Trophoblast cell (in vitro differentiated cells and primary cell): ENCODE measurements at regions not wholly inside any gene's neighbourhood (a gene's known extent, or its start where the extent isn't known, plus 50 kb on each side); places are given as distances from the start of the nearest gene placed in this dataset.
"Not testable (repeated sequence)": the region's sequence is repeated elsewhere in the genome, so short reads cannot be mapped to it uniquely, and the experiment has no call there.

Source experiments
- DNase-seq, 2 donors: peaks; one replicate each; pipeline ENCODE4 v3.0.0-alpha.2; 2016
- H2AFZ ChIP-seq: 2 replicates; pipeline ENCODE4 v1.6.1; 2013; ENCODE audit warnings: low read length, moderate library complexity, mild to moderate bottlenecking; ENCODE audit not compliant: insufficient read depth, poor library complexity
- H2AK5ac ChIP-seq: 2 replicates; pipeline ENCODE4 v1.6.1; 2013; ENCODE audit warnings: mild to moderate bottlenecking, low read length
- H2BK120ac ChIP-seq: 2 replicates; pipeline ENCODE4 v1.6.1; 2013; ENCODE audit warnings: low read length, mild to moderate bottlenecking, moderate library complexity; ENCODE audit not compliant: insufficient read depth, poor library complexity
- H2BK12ac ChIP-seq: 2 replicates; pipeline ENCODE4 v1.6.1; 2013; ENCODE audit warnings: mild to moderate bottlenecking, low read length, moderate library complexity
- H2BK5ac ChIP-seq: 2 replicates; pipeline ENCODE4 v1.6.1; 2013; ENCODE audit warnings: low read length, low read depth, moderate library complexity, mild to moderate bottlenecking; ENCODE audit not compliant: poor library complexity
- H3K14ac ChIP-seq: 2 replicates; pipeline ENCODE4 v1.6.1; 2013; ENCODE audit warnings: mild to moderate bottlenecking, low read length
- H3K18ac ChIP-seq: 2 replicates; pipeline ENCODE4 v1.6.1; 2013; ENCODE audit warnings: mild to moderate bottlenecking, low read length
- H3K23ac ChIP-seq: 2 replicates; pipeline ENCODE4 v1.6.1; 2013; ENCODE audit warnings: low read length
- H3K27ac ChIP-seq: 2 replicates; pipeline ENCODE4 v1.5.1; 2013; ENCODE audit warnings: low read depth, mild to moderate bottlenecking, inconsistent platforms, low read length, moderate library complexity
- H3K27me3 ChIP-seq: 2 replicates; pipeline ENCODE4 v1.6.1; 2013; ENCODE audit warnings: inconsistent platforms, mild to moderate bottlenecking, low read length, moderate library complexity; ENCODE audit not compliant: insufficient read depth
- H3K36me3 ChIP-seq, 2 experiments: 1 replicate in 1 of 2; 2 replicates in 1 of 2; pipeline ENCODE4 v1.6.1; 2013; ENCODE audit warnings: low read length in 2 of 2, mild to moderate bottlenecking in 2 of 2, moderate library complexity in 1 of 2; ENCODE audit not compliant: insufficient read depth in 2 of 2, control insufficient read depth in 1 of 2
- H3K4ac ChIP-seq: 2 replicates; pipeline ENCODE4 v1.6.1; 2013; ENCODE audit warnings: low read depth, mild to moderate bottlenecking, low read length, moderate library complexity
- H3K4me1 ChIP-seq, 2 experiments: 1 replicate in 1 of 2; 2 replicates in 1 of 2; pipeline ENCODE4 v1.6.1; 2013; ENCODE audit warnings: low read length in 2 of 2, mild to moderate bottlenecking in 2 of 2, moderate library complexity in 1 of 2; ENCODE audit not compliant: insufficient read depth in 2 of 2, control insufficient read depth in 1 of 2
- H3K4me2 ChIP-seq: 2 replicates; pipeline ENCODE4 v1.6.1; 2013; ENCODE audit warnings: inconsistent platforms, mild to moderate bottlenecking, low read length, moderate library complexity
- H3K4me3 ChIP-seq: 2 replicates; pipeline ENCODE4 v1.5.1; 2013; ENCODE audit warnings: mild to moderate bottlenecking, low read depth, low read length, inconsistent platforms
- H3K79me1 ChIP-seq: one replicate; pipeline ENCODE4 v1.6.1; 2013; ENCODE audit warnings: low read length
- H3K79me2 ChIP-seq: 2 replicates; pipeline ENCODE4 v1.6.1; 2013; ENCODE audit warnings: low read length, mild to moderate bottlenecking; ENCODE audit not compliant: control insufficient read depth, insufficient read depth, poor library complexity
- H3K9ac ChIP-seq: 2 replicates; pipeline ENCODE4 v1.6.1; 2013; ENCODE audit warnings: mild to moderate bottlenecking, low read length
- H3K9me3 ChIP-seq: 2 replicates; pipeline ENCODE4 v1.6.1; 2013; ENCODE audit warnings: low read depth, mild to moderate bottlenecking, control low read depth, inconsistent platforms, low read length; ENCODE audit not compliant: insufficient read depth
- H4K12ac ChIP-seq: 2 replicates; pipeline ENCODE4 v1.6.1; 2013; ENCODE audit warnings: low read depth, mild to moderate bottlenecking, low read length, moderate library complexity
- H4K8ac ChIP-seq: 2 replicates; pipeline ENCODE4 v1.6.1; 2013; ENCODE audit warnings: low read depth, mild to moderate bottlenecking, low read length, moderate library complexity
- H4K91ac ChIP-seq: one replicate; pipeline ENCODE4 v1.6.1; 2013; ENCODE audit warnings: low read depth, mild to moderate bottlenecking, low read length, moderate library complexity
- WGBS: extraction: QIAGEN DNeasy Blood & Tissue Kit; methylation state at CpG from one replicate; pipeline ENCODE4 v1.1.7; 2013; ENCODE audit warnings: missing lambda C conversion rate; ENCODE audit not compliant: insufficient read length, insufficient coverage; ENCODE audit errors: extremely low coverage; 5-methylcytosine and 5-hydroxymethylcytosine counted together

DNA sequence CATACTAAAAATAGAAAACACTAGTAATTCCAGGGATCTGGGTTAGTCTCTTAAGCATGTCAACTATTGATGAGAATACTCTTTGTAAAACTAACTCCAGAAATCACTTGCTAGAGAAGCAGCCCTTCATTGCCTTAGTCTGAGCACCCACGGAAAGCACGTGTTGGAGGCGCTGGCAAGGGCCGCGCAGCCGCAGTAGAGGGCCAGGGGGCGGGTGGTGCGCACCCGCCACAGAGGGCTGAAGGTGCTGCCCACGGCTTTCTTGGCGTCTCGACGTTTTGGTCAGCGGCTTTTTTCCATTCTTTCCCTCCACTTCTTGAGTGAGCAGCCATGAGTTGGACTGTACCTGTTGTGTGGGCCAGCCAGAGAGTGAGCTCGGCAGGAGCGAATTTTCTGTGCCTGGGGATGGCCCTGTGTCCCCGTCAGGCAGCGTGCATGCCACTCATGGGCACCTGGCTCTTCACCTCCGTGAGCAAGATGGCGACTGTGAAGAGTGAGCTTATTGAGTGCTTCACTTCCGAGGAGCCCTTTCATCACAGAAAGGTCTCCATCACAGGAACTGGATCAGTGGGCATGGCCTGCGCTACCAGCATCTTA lies 68.4 kb upstream of the PPM1H start:
- H2BK120ac ChIP-seq = no peak overlapping the region
- H3K9ac ChIP-seq = no peak overlapping the region
- no peak overlapping the region for H4K8ac ChIP-seq
- peaks cover 0 to 1% of the 10 kb centered on the region in 2 experiments for H3K36me3 ChIP-seq
- H2AK5ac ChIP-seq = no peak overlapping the region
- no peak overlapping the region for H3K27ac ChIP-seq
- no peak overlapping the region for H2BK12ac ChIP-seq
- H3K4ac ChIP-seq = no peak overlapping the region
- H3K79me2 ChIP-seq = no peaks in the 10 kb centered on the region
- no peaks in the 10 kb centered on the region for H3K9me3 ChIP-seq
- no peak overlapping the region for H3K4me2 ChIP-seq
- no peak overlapping the region for H2AFZ ChIP-seq
- no CpG with 5 or more reads among the region's 22 CpGs for WGBS
- no peak overlapping the region for H3K18ac ChIP-seq
- no peak for DNase-seq
- no peak overlapping the region for H3K23ac ChIP-seq
- H4K91ac ChIP-seq = no peak overlapping the region
- H3K27me3 ChIP-seq = no peaks in the 10 kb centered on the region
- H2BK5ac ChIP-seq = no peak overlapping the region
- no peak overlapping the region for H4K12ac ChIP-seq
- H3K4me1 ChIP-seq = peaks cover 0 to 3% of the 10 kb centered on the region in 2 experiments
- H3K79me1 ChIP-seq = no peaks in the 10 kb centered on the region
- H3K4me3 ChIP-seq = no peak overlapping the region
- H3K14ac ChIP-seq = no peak overlapping the region

DNA sequence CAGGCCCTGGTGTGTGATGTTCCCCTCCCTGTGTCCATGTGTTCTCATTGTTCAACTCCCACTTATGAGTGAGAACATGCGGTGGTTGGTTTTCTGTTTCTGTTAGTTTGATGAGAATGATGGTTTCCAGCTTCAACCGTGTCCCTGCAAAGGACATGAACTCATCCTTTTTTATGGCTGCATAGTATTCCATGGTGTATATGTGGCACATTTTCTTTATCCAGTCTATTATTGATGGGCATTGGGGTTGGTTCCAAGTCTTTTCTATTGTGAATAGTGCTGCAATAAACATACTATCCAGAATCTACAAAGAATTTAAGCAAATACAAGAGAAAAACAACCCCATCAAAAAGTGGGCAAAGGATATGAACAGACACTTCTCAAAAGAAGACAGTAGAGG lies 67.1 kb upstream of the PPM1H start:
- H3K27me3 ChIP-seq, H3K79me2 ChIP-seq, H3K4me2 ChIP-seq, H3K4ac ChIP-seq, H3K79me1 ChIP-seq, H3K9me3 ChIP-seq, H4K91ac ChIP-seq, H3K14ac ChIP-seq, H2BK12ac ChIP-seq, H3K4me3 ChIP-seq, H2AK5ac ChIP-seq, H3K18ac ChIP-seq, H3K9ac ChIP-seq, H3K27ac ChIP-seq, H4K8ac ChIP-seq, H3K4me1 ChIP-seq, DNase-seq, H3K23ac ChIP-seq, H4K12ac ChIP-seq, H2BK5ac ChIP-seq, H3K36me3 ChIP-seq, H2AFZ ChIP-seq, H2BK120ac ChIP-seq: not testable (repeated sequence)
- WGBS = no CpG with 5 or more reads among the region's 2 CpGs

DNA sequence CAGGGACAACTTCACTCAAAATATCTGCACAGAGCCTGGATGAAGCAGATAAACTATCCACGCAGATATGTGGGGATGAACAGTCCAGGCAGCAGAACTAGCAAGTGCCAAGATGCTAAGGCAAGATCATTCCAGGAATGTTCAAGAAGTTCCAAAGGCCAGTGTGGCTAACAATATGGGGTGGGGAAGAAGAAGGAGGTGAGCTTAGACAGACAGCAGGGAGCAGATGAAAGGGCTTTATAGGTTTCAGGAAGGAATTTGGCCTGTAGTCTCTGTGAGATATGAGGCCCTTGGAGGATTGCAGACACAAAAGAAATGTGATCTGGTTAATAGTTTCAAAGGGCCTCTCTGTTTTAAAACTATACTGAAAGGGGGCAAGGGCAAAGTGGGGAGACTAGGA lies 63.5 kb upstream of the PPM1H start:
- H2BK5ac ChIP-seq = no peak overlapping the region
- H3K23ac ChIP-seq = no peak overlapping the region
- no peaks in the 10 kb centered on the region for H3K9me3 ChIP-seq
- H3K9ac ChIP-seq = no peak overlapping the region
- H3K4me3 ChIP-seq = no peak overlapping the region
- H3K4me1 ChIP-seq = peaks cover 0 to 3% of the 10 kb centered on the region in 2 experiments
- H4K91ac ChIP-seq = no peak overlapping the region
- WGBS = no CpG with 5 or more reads among the region's 1 CpG
- H2AK5ac ChIP-seq = no peak overlapping the region
- H3K79me2 ChIP-seq = no peaks in the 10 kb centered on the region
- H4K12ac ChIP-seq = no peak overlapping the region
- H3K27ac ChIP-seq = no peak overlapping the region
- H4K8ac ChIP-seq = no peak overlapping the region
- H3K79me1 ChIP-seq = no peaks in the 10 kb centered on the region
- no peak overlapping the region for H3K14ac ChIP-seq
- H3K4me2 ChIP-seq = no peak overlapping the region
- H3K36me3 ChIP-seq = peaks cover 0 to 1% of the 10 kb centered on the region in 2 experiments
- H3K18ac ChIP-seq = no peak overlapping the region
- H3K27me3 ChIP-seq = no peaks in the 10 kb centered on the region
- H2AFZ ChIP-seq = no peak overlapping the region
- no peak overlapping the region for H3K4ac ChIP-seq
- no peak overlapping the region for H2BK12ac ChIP-seq
- H2BK120ac ChIP-seq = no peak overlapping the region
- DNase-seq = no peak

DNA sequence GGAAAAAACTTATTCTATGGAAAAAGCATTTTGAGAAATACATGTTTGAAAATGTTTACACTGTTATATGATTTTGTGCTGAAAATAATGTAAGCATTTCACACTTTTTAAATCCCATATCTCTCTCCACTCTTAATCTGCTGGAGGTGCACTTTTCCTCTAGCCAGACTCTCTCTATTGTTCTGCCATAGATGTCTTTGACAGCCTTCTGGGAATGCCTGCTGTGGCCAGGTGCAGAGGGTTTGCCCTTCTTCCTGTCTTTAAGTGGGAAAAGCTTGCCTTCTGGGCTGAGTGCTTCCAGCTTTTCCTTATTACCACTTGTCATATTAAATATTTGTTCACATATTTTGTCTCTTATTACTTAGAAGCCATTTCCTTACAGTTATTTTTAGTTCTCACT lies 60.1 kb upstream of the PPM1H start:
- Histone ChIP-seq H3K4me2 (no peak overlapping the region), H2BK5ac (no peak overlapping the region), H3K79me2 (no peaks in the 10 kb centered on the region), H3K23ac (no peak overlapping the region), H2BK12ac (no peak overlapping the region), H2AK5ac (no peak overlapping the region), H4K12ac (no peak overlapping the region), H3K27ac (no peak overlapping the region), H2AFZ (no peak overlapping the region), H3K18ac (no peak overlapping the region), H4K91ac (no peak overlapping the region), H3K9ac (no peak overlapping the region), H3K14ac (no peak overlapping the region), H3K4me1 (peaks cover 0 to 3% of the 10 kb centered on the region in 2 experiments), H3K27me3 (no peaks in the 10 kb centered on the region), H2BK120ac (no peak overlapping the region), H3K4ac (no peak overlapping the region), H3K36me3 (no peaks in the 10 kb centered on the region), H3K9me3 (no peaks in the 10 kb centered on the region), H3K4me3 (no peak overlapping the region), H4K8ac (no peak overlapping the region), H3K79me1 (no peaks in the 10 kb centered on the region)
- DNase-seq = no peak
